ENCODE measurements at regions not wholly inside any gene's neighbourhood (a gene's known extent, or its start where the extent isn't known, plus 50 kb on each side); places are given as distances from the start of the nearest gene placed in this dataset.

GRCh38 chr14:42664190-42664589 is 1057.5 kb downstream of the LRFN5 start:
- Histone ChIP-seq H3K27me3 (ENCODE audit: insufficient read depth) (peaks cover 6% of the 10 kb centered on the region), H3F3A (replicated peaks; ENCODE audit: low read depth) (no peaks in the 10 kb centered on the region), H3K79me2 (replicated peaks; ENCODE audit: insufficient read depth) (no peaks in the 10 kb centered on the region), H3K27ac (ENCODE audit: low read depth) (no peak overlapping the region), H3K4me3 (no peak overlapping the region), H3K9me2 (ENCODE audit: insufficient read depth) (peaks cover 32% of the 10 kb centered on the region), H3K4me1 (ENCODE audit: insufficient read depth) (no peaks in the 10 kb centered on the region), H2AFZ (no peak overlapping the region), H3K4me2 (no peak overlapping the region), H4K20me1 (replicated peaks; ENCODE audit: insufficient read depth) (no peaks in the 10 kb centered on the region), H3K36me3 (ENCODE audit: insufficient read depth) (no peaks in the 10 kb centered on the region; the same call in 1 of the 2 replicates)
- H3K27me3 Mint-ChIP-seq (ENCODE audit: insufficient read depth, low read depth, poor library complexity), result peaks cover 7% of the 10 kb centered on the region
- H3K36me3 Mint-ChIP-seq (ENCODE audit: low read depth), result peaks cover 16% of the 10 kb centered on the region
- H3K9me3 Mint-ChIP-seq, result peaks cover 9% of the 10 kb centered on the region; the same call in 2 of the 3 replicates
- peak; percentile 68; the same call in 1 of the 2 replicates for TF ChIP-seq ZNF462 (CRISPR knock-in tag; IDR thresholded peaks at IDR 0.05)
- TF ChIP-seq REST (IDR thresholded peaks at IDR 0.05; ENCODE audit: unreplicated experiment), result no peak
- TF ChIP-seq JUNB (IDR thresholded peaks at IDR 0.05; ENCODE audit: unreplicated experiment), result no peak
- no peak overlapping the region for H3K4me3 Mint-ChIP-seq
- no peak overlapping the region for H3K27ac Mint-ChIP-seq
- H3K4me1 Mint-ChIP-seq, result peaks cover 6% of the 10 kb centered on the region
- DNase-seq (ENCODE audit: low spot score), result peak; percentile 9
- ATAC-seq, result peak; percentile 81

Data from GM23338 (cell line).